GM19438 (cell line): ENCODE measurements at regions not wholly inside any gene's neighbourhood (a gene's known extent, or its start where the extent isn't known, plus 50 kb on each side); places are given as distances from the start of the nearest gene placed in this dataset.
"Not testable (repeated sequence)": the region's sequence is repeated elsewhere in the genome, so short reads cannot be mapped to it uniquely, and the experiment has no call there.

Source experiments
- ATAC-seq: cut with Tn5 transposase; IDR thresholded peaks from one replicate; pipeline ENCODE4 v1.9.1; 2021; ENCODE audit warnings: low read depth; ENCODE audit not compliant: unreplicated experiment

- ATAC-seq, result no peak
Measured at GRCh38 chr3:162586591-162586990, 1090.0 kb downstream of the OTOL1 start.

DNA sequence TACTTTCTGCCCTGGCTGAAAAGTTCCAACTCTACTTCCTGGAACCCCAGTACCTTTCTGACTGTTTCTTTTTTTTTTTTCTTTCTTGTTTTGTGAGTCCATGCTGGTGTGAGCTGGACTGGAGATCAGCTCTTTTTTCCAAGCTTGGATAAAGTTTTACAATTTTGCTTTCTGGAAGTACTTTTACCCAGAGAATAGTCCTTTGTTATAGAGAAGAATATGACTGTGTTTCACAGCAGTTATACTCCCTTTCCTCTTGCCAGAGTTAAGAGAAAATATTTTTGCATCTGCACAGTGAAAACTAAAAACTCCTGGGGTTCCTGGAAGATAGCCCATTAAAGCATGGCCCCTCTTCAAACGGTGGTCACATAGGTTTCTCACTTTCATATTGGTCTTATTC, 1100.6 kb downstream of the OTOL1 start:
- ATAC-seq, result no peak

- not testable (repeated sequence) for ATAC-seq
Measured at GRCh38 chr3:162598500-162598899, 1101.9 kb downstream of the OTOL1 start.

- not testable (repeated sequence) for ATAC-seq
Measured at GRCh38 chr3:162599742-162600141, 1103.1 kb downstream of the OTOL1 start.

DNA sequence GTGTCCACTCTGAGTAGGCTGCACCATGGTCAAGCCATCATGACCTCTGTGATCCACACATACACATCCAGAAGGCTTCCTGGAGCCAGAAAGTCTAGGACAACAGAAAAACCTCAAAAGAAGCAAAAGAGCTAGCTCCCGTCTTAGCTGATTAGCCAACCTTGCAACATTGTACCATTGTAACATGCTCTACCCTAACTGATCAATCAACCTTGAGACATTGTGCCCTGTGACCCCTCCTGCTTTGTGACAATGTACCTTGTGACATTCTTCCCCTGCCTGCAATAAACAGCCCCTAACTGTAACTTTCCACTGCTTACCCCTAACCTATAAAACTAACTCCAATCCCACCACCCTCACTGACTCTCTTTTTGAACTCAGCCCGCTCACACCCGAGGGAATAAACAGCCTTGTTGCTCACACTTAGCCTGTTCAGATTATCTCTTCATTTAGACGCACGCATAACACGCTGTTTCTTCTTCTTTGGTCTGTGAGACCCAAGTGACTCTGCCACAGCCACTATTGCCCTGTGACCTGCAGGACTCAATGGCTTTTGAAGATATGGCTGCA, 1104.6 kb downstream of the OTOL1 start:
- no peak for ATAC-seq

DNA sequence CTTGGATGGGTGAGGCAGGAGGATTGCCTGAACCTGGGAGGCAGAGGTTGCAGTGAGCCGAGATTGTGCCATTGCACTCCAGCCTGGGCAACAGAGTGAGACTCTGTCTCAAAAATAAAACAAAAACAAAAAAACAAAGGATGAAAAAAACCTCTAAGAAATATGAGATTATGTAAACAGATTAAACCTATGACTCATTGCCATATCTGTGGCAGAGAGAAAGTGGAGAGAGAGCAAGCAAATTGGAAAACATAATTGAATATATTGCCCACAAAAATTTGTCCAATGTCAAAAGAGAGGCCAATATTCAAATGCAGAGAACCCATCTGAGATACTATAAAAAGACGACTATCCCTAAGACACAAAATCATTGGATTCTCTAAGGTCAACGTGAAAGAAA, 1106.0 kb downstream of the OTOL1 start:
- ATAC-seq, result no peak

- ATAC-seq, result no peak
Measured at GRCh38 chr3:162605651-162606204, 1109.1 kb downstream of the OTOL1 start.

DNA sequence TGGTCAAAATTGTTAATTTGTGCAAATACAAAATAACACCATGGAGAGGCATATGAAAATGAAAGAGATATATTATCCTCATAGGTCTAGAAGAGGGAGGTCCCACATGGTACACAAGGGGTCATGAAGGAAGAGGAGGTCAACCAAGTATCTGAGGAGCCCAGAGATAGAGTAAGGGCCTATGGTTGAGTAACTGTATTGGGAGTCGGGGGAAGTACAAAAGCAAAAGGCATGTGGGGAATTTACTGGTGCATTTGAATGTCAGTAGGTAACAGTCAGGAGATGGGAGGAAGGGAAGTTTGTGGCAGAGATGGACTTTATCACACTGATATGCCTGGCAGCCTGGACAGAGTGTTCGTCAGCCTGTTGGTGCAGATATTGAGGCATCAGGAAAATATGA, 1113.7 kb downstream of the OTOL1 start:
- ATAC-seq, result no peak

- no peak for ATAC-seq
Measured at GRCh38 chr3:162612991-162613390, 1116.4 kb downstream of the OTOL1 start.

- no peak for ATAC-seq
Measured at GRCh38 chr3:162626172-162626571, 1129.6 kb downstream of the OTOL1 start.

GRCh38 chr3:162628531-162628930, 1131.9 kb downstream of the OTOL1 start:
- no peak for ATAC-seq

- no peak for ATAC-seq
Measured at GRCh38 chr3:162629372-162629771, 1132.8 kb downstream of the OTOL1 start.

GRCh38 chr3:162632672-162633071, 1136.1 kb downstream of the OTOL1 start:
- no peak for ATAC-seq

GRCh38 chr3:162640208-162640607, 1143.6 kb downstream of the OTOL1 start:
- not testable (repeated sequence) for ATAC-seq

DNA sequence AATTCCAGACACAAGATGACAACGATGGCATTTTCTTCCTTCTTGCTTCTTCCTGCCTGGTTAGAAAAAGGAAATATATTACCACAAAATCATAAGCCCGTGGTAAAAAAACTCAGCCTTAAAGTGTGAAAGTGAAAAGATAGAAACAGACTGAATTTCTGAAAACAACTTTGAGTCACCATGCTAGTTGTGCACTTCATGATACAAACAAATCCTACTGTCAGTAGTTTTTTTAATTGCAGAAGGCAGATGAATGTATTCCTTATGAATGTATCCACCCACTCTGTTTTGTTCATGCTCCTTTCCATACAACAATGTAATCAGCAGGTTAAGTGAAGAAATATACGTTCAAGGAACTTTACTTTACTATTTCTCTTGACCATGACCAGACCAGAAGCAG, 1144.7 kb downstream of the OTOL1 start:
- ATAC-seq, result no peak

- ATAC-seq, result no peak
Measured at GRCh38 chr3:162641907-162642306, 1145.3 kb downstream of the OTOL1 start.

GRCh38 chr3:162643245-162643644, 1146.6 kb downstream of the OTOL1 start:
- no peak for ATAC-seq

DNA sequence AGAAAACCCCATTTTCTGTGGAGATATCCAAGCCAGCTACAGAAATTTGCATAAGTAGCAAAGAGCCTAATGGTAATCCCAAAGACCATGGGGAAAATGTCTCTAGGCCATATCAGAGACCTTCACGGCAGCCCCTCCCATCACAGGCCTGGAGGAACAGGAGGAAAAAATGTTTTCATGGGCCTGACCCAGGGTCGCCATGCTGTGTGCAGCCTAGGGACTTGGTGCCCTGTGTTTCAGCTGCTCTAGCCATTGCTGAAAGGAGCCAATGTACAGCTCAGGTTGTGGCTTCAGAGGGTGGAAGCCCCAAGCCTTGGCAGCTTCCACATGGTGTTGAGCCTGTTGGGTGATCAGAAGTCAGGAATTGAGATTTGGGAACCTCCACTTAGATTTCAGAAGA, 1150.7 kb downstream of the OTOL1 start:
- no peak for ATAC-seq

GRCh38 chr3:162658003-162658402, 1161.4 kb downstream of the OTOL1 start:
- no peak for ATAC-seq

DNA sequence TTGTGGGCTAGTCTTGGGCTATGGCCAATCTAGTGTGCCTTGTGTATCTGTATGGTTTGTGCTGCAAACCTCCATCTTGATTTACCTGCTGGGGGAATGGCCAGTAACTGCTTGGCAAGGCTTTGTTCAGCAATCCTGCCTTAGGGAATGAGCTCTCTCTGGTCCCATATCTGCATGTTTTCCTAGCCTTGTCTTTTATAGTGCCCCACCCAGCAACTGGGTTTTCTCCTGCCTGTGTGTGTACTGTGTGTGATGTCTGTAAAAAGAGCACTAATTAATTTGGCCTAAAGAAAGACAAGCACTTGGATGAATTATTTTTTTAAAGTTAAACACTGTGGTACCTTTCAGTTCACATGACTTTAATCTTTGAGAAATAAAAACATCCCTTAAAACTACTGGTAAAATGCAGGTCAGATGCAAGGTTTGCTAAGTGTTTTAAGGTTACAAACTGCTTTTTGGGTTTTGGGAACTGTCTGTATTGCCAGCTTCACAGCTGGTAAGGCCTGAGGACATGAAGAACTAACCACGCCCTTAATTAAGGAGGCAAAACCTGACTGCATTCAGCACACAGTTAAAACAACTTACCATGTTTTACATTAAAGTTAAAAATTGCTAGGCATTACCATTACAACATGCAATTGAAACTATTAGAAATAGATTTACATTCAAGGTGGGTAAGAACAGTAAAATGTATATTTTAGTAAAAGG, 1169.2 kb downstream of the OTOL1 start:
- ATAC-seq, result no peak

- no peak for ATAC-seq
Measured at GRCh38 chr3:162666835-162667234, 1170.2 kb downstream of the OTOL1 start.

- ATAC-seq, result no peak
Measured at GRCh38 chr3:162670181-162670580, 1173.6 kb downstream of the OTOL1 start.
